Effector memory CD4-positive, alpha-beta T cell (primary cell): ENCODE measurements at regions not wholly inside any gene's neighbourhood (a gene's known extent, or its start where the extent isn't known, plus 50 kb on each side); places are given as distances from the start of the nearest gene placed in this dataset.

Experiments
- DNase-seq, 3 donors: peaks; one replicate each; pipeline ENCODE4 v3.0.0-alpha.2; 2020
- H3K27ac ChIP-seq: 2 replicates; pipeline ENCODE4 v1.7.0; 2013; ENCODE audit warnings: mild to moderate bottlenecking, low read length, moderate library complexity; ENCODE audit not compliant: insufficient read depth, poor library complexity, severe bottlenecking
- H3K27me3 ChIP-seq: replicated peaks from 2 replicates; pipeline ENCODE4 v1.7.0; 2013; ENCODE audit warnings: mild to moderate bottlenecking, low read length; ENCODE audit not compliant: insufficient read depth, control insufficient read depth, poor library complexity, severe bottlenecking
- H3K36me3 ChIP-seq: 2 replicates; pipeline ENCODE4 v1.7.0; 2013; ENCODE audit warnings: mild to moderate bottlenecking, low read length, moderate library complexity; ENCODE audit not compliant: control insufficient read depth, insufficient read depth
- H3K4me1 ChIP-seq: 2 replicates; pipeline ENCODE4 v1.7.0; 2013; ENCODE audit warnings: low read length, mild to moderate bottlenecking; ENCODE audit not compliant: control insufficient read depth, insufficient read depth, poor library complexity, severe bottlenecking
- H3K4me3 ChIP-seq: 2 replicates; pipeline ENCODE4 v1.7.0; 2013; ENCODE audit warnings: low read length, low read depth, mild to moderate bottlenecking; ENCODE audit not compliant: insufficient read depth, poor library complexity, severe bottlenecking
- H3K9me3 ChIP-seq: 2 replicates; pipeline ENCODE4 v1.7.0; 2013; ENCODE audit warnings: mild to moderate bottlenecking, low read length, moderate library complexity; ENCODE audit not compliant: control insufficient read depth

GRCh38 chr9:31605164-31605563 is 779.3 kb upstream of the ACO1 start:
- Histone ChIP-seq H3K27ac (no peak overlapping the region), H3K4me3 (no peak overlapping the region), H3K27me3 (no peaks in the 10 kb centered on the region), H3K4me1 (no peaks in the 10 kb centered on the region), H3K36me3 (no peaks in the 10 kb centered on the region), H3K9me3 (no peaks in the 10 kb centered on the region)
- DNase-seq = no peak

- no peak for DNase-seq
- H3K27me3 ChIP-seq = no peaks in the 10 kb centered on the region
- H3K36me3 ChIP-seq = no peaks in the 10 kb centered on the region
- H3K27ac ChIP-seq = no peak overlapping the region
- no peaks in the 10 kb centered on the region for H3K4me1 ChIP-seq
- H3K4me3 ChIP-seq = no peak overlapping the region
- no peaks in the 10 kb centered on the region for H3K9me3 ChIP-seq
Measured at GRCh38 chr9:31606678-31607077, 777.8 kb upstream of the ACO1 start.

GRCh38 chr9:31608416-31608815 is 776.0 kb upstream of the ACO1 start:
- H3K4me3 ChIP-seq = no peak overlapping the region
- no peaks in the 10 kb centered on the region for H3K9me3 ChIP-seq
- no peaks in the 10 kb centered on the region for H3K36me3 ChIP-seq
- no peaks in the 10 kb centered on the region for H3K4me1 ChIP-seq
- no peak for DNase-seq
- H3K27ac ChIP-seq = no peak overlapping the region
- no peaks in the 10 kb centered on the region for H3K27me3 ChIP-seq

- no peak overlapping the region for H3K27ac ChIP-seq
- DNase-seq = no peak
- no peaks in the 10 kb centered on the region for H3K36me3 ChIP-seq
- H3K27me3 ChIP-seq = no peaks in the 10 kb centered on the region
- H3K4me3 ChIP-seq = no peak overlapping the region
- H3K9me3 ChIP-seq = no peaks in the 10 kb centered on the region
- H3K4me1 ChIP-seq = no peaks in the 10 kb centered on the region
Measured at GRCh38 chr9:31608881-31609280, 775.6 kb upstream of the ACO1 start.

- Histone ChIP-seq H3K4me1 (no peaks in the 10 kb centered on the region), H3K36me3 (no peaks in the 10 kb centered on the region), H3K9me3 (no peaks in the 10 kb centered on the region), H3K4me3 (no peak overlapping the region), H3K27ac (no peak overlapping the region), H3K27me3 (peaks cover 6% of the 10 kb centered on the region)
- DNase-seq = no peak
Measured at GRCh38 chr9:31612336-31613030, 772.0 kb upstream of the ACO1 start.

- Histone ChIP-seq H3K4me3 (no peak overlapping the region), H3K27me3 (peaks cover 6% of the 10 kb centered on the region), H3K9me3 (no peaks in the 10 kb centered on the region), H3K27ac (no peak overlapping the region), H3K36me3 (no peaks in the 10 kb centered on the region), H3K4me1 (no peaks in the 10 kb centered on the region)
- DNase-seq = no peak
Measured at GRCh38 chr9:31615966-31616365, 768.5 kb upstream of the ACO1 start.

- Histone ChIP-seq H3K9me3 (no peaks in the 10 kb centered on the region), H3K27ac (no peak overlapping the region), H3K4me1 (no peaks in the 10 kb centered on the region), H3K27me3 (no peaks in the 10 kb centered on the region), H3K4me3 (no peak overlapping the region), H3K36me3 (no peaks in the 10 kb centered on the region)
- no peak for DNase-seq
Measured at GRCh38 chr9:31623511-31623910, 760.9 kb upstream of the ACO1 start.

GRCh38 chr9:31629292-31629691 is 755.2 kb upstream of the ACO1 start:
- Histone ChIP-seq H3K27ac (no peak overlapping the region), H3K9me3 (no peaks in the 10 kb centered on the region), H3K4me1 (no peaks in the 10 kb centered on the region), H3K36me3 (no peaks in the 10 kb centered on the region), H3K4me3 (no peak overlapping the region), H3K27me3 (no peaks in the 10 kb centered on the region)
- DNase-seq = no peak

GRCh38 chr9:31637265-31637664 is 747.2 kb upstream of the ACO1 start:
- H3K4me1 ChIP-seq = no peaks in the 10 kb centered on the region
- H3K4me3 ChIP-seq = no peak overlapping the region
- no peaks in the 10 kb centered on the region for H3K36me3 ChIP-seq
- no peaks in the 10 kb centered on the region for H3K9me3 ChIP-seq
- no peaks in the 10 kb centered on the region for H3K27me3 ChIP-seq
- DNase-seq = no peak
- H3K27ac ChIP-seq = no peak overlapping the region

GRCh38 chr9:31637861-31638260 is 746.6 kb upstream of the ACO1 start:
- no peak for DNase-seq
- Histone ChIP-seq H3K27ac (no peak overlapping the region), H3K36me3 (no peaks in the 10 kb centered on the region), H3K27me3 (no peaks in the 10 kb centered on the region), H3K9me3 (no peaks in the 10 kb centered on the region), H3K4me1 (no peaks in the 10 kb centered on the region), H3K4me3 (no peak overlapping the region)
